ENCODE measurements at regions not wholly inside any gene's neighbourhood (a gene's known extent, or its start where the extent isn't known, plus 50 kb on each side); places are given as distances from the start of the nearest gene placed in this dataset.

GRCh38 chr9:99400184-99400731, 178.2 kb downstream of the SEC61B start:
- TF ChIP-seq POLR2A (IDR thresholded peaks at IDR 0.05) (no peak), CTCF (IDR thresholded peaks at IDR 0.05) (no peak)
